WI38 (cell line): ENCODE measurements at regions not wholly inside any gene's neighbourhood (a gene's known extent, or its start where the extent isn't known, plus 50 kb on each side); places are given as distances from the start of the nearest gene placed in this dataset.

Source experiments
- H3K4me3 ChIP-seq: 2 replicates; pipeline ENCODE4 v1.5.1; 2011; ENCODE audit warnings: low read depth, mild to moderate bottlenecking, control low read depth, low read length
- CTCF ChIP-seq: IDR thresholded peaks from 2 replicates; pipeline ENCODE4 v1.5.1; 2012; ENCODE audit warnings: low read depth, mild to moderate bottlenecking, control low read depth, low read length

GRCh38 chr10:31098046-31098445 lies 66.4 kb upstream of the ZNF438 start:
- TF ChIP-seq CTCF: no peak
- H3K4me3 ChIP-seq: no peak overlapping the region

- no peak for TF ChIP-seq CTCF
- H3K4me3 ChIP-seq: no peak overlapping the region
Measured at GRCh38 chr10:31099094-31099493, 67.4 kb upstream of the ZNF438 start.

- H3K4me3 ChIP-seq: no peak overlapping the region
- no peak for TF ChIP-seq CTCF
Measured at GRCh38 chr10:31099664-31100063, 68.0 kb upstream of the ZNF438 start.

GRCh38 chr10:31100115-31100601 lies 68.5 kb upstream of the ZNF438 start:
- no peak overlapping the region for H3K4me3 ChIP-seq
- no peak for TF ChIP-seq CTCF

DNA sequence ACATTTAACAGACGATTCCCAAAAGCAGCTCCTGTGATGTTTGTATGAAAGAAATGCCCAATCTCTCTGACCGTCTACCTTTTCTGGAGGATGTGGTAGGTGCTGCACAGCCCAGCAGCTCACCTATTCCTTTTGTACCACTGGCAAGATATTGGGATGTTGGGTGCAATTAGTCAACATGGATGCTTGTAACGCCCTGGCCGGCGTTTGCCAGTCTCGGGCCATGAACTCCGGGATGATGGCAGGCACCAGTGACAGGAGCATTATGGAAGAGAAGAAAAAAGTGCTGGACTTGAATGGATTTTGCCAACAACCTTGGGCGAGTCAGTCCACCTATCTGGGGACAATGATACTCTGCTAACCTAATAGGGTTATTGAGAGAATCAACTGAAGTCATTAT lies 69.0 kb upstream of the ZNF438 start:
- no peak for TF ChIP-seq CTCF
- no peak overlapping the region for H3K4me3 ChIP-seq

DNA sequence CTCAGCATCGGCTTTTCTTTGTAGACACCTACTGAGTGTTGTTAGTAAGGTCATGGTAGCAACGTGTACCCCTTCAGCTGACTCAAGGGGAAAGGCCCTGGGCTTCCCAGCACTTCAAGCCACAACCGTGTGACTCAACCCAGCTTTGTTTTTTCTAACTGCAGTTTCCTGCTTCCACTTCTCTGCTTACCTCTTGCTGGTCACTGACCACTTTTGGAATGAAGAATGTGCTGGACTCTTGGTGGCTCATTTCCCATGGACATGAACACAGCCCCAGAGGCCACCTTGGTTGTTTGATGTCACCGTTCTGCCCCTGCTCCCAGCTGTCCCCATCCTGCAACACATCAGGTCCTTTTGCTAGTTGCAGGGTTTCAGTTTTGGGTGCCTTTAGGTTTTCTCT lies 69.5 kb upstream of the ZNF438 start:
- H3K4me3 ChIP-seq: no peak overlapping the region
- no peak for TF ChIP-seq CTCF

GRCh38 chr10:31102421-31102820 lies 70.8 kb upstream of the ZNF438 start:
- no peak for TF ChIP-seq CTCF
- H3K4me3 ChIP-seq: no peak overlapping the region
